GM19025 (cell line): ENCODE measurements at regions not wholly inside any gene's neighbourhood (a gene's known extent, or its start where the extent isn't known, plus 50 kb on each side); places are given as distances from the start of the nearest gene placed in this dataset.
"Not testable (repeated sequence)": the region's sequence is repeated elsewhere in the genome, so short reads cannot be mapped to it uniquely, and the experiment has no call there.

Experiments
- ATAC-seq: cut with Tn5 transposase; IDR thresholded peaks from one replicate; pipeline ENCODE4 v1.9.1; 2021; ENCODE audit warnings: mild to moderate bottlenecking, low read depth, moderate library complexity; ENCODE audit not compliant: unreplicated experiment

DNA sequence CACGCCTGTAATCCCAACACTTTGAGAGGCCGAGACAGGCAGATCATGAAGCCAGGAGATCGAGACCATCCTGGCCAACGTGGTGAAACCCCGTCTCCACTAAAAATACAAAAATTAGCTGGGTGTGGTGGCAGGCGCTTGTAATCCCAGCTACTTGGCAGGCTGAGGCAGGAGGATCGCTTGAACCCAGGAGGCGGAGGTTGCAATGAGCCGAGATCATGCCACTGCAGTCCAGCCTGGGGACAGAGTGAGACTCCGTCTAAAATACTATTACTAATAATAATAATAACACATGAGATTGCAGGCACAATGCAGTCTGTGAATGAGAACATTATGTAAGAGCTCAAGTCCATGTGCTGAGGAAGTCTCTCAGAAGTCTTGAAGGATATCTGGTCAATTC, 1684.4 kb downstream of the SPATA31A7 start:
- not testable (repeated sequence) for ATAC-seq

DNA sequence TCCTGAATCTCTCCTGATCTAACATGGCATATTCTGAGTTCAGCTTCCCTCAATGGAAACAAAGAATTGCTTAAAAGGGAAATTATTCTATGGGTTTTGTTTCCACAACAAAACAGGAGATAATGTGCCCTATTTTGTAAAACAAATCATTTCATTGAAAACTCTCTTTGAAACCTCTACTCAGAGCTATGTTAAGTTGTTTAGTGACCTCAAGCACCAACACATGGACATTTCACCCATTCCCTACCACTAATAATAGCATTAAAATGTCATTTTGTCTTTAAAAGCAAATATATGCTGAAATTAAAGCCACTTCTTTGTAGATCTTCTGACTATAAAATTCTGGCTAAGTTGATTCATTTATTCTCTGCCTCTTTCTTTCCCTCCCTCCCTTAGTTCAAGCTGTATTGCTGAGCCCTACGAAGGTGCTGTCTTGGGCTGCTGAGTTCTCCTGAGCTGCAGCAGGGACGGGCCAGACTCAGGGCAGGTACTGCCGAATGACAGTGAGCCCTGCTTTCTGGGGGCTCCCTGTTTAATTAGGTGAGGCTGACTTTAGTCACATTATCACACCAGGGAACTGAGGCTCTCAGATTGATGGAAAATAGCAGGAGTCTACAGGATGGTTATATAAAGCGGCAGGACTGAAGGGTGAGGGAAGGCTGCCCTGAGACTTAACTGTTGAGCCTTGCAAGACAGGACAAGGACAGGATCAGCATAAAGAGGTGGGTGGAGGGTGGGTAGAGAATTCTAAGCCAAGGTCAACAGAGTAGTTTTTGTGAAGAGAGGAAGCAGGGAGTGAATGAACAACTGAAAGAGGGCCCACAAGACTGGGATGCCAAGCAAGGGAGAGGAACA, 1685.1 kb downstream of the SPATA31A7 start:
- ATAC-seq = not testable (repeated sequence)

DNA sequence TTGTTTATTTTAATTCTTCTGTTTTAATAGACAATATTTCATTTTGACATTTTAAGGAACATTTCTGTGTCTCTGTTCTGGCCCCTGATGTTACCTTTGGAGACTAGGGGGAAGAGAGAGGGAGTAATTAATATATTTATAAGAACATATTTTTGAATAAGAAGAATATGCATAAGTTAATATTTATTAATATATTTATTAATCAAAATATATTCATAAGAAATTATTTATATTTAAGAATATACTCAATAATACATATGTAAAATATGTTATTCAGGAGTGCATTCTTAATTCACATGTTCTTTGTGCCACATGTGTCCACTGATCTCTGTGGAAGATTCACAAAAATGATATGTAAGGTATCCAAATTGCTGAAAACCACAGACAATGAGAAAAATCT, 1687.7 kb downstream of the SPATA31A7 start:
- not testable (repeated sequence) for ATAC-seq

GRCh38 chr9:62877987-62878386, 1688.2 kb downstream of the SPATA31A7 start:
- not testable (repeated sequence) for ATAC-seq

DNA sequence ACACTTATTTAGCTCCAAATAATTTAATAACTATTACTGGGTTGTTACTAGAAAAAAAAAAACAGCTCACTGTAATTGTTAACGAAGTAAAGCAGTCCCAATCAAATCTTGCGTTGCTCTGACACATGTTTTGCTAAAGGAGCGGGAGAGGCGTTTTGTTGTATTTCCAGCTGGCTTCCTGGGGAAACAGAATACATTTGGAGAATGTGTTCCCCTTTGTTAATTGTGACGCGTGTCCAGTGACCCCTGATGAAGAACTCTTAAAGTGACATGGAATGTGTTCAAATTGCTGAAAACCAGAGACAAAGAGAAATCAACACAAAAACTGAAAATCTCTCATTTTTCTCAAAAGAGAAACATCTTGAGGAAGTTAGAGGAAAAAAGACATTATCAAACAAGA, 1690.6 kb downstream of the SPATA31A7 start:
- ATAC-seq = not testable (repeated sequence)

GRCh38 chr9:62880971-62881370, 1691.1 kb downstream of the SPATA31A7 start:
- not testable (repeated sequence) for ATAC-seq

- not testable (repeated sequence) for ATAC-seq
Measured at GRCh38 chr9:62881811-62882210, 1692.0 kb downstream of the SPATA31A7 start.

- ATAC-seq = not testable (repeated sequence)
Measured at GRCh38 chr9:62882717-62883116, 1692.9 kb downstream of the SPATA31A7 start.

DNA sequence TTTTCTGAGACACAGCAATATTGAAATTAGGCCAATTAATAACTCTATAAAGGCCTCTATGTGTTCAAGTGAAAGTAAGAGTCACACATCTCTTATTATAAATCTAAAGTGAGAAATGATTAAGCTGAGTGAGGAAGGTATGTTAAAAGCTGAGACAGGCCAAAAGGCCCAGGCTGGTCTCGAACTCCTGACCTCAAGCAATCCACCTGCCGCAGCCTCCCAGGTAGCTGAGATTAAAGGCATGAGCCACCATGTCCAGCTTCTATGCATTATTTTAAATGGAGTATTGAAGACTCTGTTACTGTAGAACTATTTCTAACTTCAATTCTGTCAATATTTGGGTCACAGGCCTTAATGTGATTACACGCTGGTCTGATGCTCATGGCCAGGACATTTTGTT, 1706.9 kb downstream of the SPATA31A7 start:
- not testable (repeated sequence) for ATAC-seq

DNA sequence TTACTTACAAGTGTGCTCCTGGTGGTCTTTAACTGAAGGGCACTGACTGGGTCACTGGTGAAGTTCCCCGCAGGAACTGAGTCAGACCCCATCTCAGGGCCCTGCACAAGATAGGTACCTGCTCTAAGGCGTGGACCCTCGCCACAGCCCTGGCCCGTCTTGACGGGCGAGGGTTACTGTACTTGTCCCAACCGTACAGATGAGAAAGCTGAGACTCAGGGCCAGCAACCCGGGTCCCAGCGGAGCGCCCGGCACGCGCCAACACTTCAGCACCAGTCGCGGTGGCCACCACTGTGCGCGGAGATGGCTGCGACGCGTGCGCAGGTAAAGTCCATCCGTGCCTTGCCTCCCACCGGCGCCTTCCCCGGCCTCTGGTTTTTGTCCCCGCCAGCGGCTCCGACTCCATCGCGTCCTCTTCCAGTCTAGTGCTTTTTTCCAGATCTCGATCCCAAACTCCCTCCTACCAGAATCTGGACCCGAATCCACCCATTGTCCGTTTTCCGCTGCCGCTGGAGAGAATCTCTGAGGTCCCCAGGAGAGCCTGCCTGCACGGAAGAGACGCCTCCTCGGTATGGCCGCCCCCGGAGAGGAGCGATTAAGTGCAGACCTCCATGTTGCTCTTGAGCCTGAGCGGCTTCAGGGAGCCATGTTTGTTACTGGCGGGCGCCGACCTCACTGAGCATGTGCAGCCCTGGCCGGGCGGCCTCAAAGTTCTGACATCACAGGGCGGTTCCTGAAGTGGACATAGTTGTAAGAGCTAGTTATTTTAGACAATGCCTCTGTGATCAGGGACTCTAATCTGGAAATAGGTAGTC, 1707.8 kb downstream of the SPATA31A7 start:
- ATAC-seq = not testable (repeated sequence)

DNA sequence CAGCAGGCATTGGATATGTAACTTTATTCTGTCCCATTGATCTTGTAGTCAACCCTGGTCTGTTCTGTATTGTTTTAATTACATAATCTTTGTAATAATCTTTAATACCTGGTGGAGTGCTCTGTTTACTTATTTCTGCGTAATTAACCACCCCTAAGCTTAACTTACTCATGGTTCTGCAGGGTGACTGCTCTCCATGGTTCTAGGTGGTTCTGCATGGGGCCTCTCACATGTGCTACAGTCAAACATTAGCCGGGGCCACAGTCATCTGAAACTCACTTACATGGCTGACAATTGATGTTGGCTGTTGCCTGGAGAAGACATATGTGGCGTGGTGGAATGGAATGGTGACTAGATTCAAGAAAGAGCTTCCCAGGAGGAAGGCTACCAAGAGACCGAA, 1709.8 kb downstream of the SPATA31A7 start:
- ATAC-seq = not testable (repeated sequence)

- ATAC-seq = not testable (repeated sequence)
Measured at GRCh38 chr9:62904061-62904460, 1714.2 kb downstream of the SPATA31A7 start.

- ATAC-seq = not testable (repeated sequence)
Measured at GRCh38 chr9:62905722-62906121, 1715.9 kb downstream of the SPATA31A7 start.

DNA sequence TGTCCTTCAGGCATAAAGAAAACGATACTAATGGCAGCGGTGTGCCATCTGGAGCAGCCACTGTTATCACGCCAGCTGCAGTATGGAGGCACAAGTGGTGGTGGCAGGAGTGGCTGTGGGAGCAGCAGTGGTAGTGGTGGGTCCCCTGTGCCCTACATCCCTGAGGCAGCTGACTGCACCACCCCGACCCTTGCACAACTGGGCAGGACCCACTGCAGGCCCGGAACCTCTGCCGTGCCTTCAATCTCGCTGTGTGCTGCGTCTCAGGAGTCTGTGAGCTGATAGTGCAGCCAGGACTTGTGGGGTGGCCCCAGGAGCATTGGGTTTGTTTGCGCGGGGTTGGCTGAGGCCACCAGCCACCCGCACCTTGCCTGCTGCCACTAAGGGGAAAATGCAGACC, 1718.0 kb downstream of the SPATA31A7 start:
- not testable (repeated sequence) for ATAC-seq

- not testable (repeated sequence) for ATAC-seq
Measured at GRCh38 chr9:62908271-62908670, 1718.4 kb downstream of the SPATA31A7 start.

DNA sequence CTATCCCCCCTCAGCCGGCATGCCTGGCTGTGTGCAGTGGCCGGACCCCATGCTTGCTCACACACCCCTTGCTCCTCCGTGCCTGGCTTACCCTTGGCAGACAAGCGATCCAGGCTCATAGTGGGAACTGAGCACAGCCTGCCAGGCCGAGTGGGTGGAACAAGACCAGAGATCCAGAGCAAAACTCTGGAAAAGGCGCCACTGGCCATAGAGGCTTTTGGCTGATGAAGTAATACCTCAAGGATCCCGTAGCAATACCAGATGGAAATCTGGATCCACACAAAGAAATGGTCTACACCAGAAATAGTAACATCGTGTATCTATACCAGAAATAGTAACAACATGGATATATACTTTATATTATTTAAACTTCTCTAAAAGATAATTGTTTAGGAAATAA, 1719.6 kb downstream of the SPATA31A7 start:
- not testable (repeated sequence) for ATAC-seq

- ATAC-seq = not testable (repeated sequence)
Measured at GRCh38 chr9:62912278-62912677, 1722.4 kb downstream of the SPATA31A7 start.

DNA sequence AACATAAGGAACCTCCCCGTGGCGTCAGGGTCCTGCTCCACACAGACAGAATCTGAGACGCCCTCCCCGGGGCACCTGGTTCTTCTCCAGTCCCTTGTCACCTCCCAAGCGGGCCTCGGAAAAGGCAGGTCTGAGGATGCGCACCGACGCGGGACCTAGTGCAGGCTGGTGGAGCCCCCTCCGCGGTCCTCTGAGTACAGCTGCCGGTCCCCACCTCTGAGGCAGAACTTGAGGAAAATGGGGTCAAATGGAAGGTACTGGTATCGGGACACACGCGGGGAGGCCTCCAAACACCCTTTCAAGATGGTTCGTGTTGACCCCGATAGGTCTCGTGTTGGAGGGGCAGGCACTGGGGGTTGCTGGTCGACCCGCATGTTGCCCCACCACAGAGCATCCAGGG, 1725.3 kb downstream of the SPATA31A7 start:
- ATAC-seq = not testable (repeated sequence)

- ATAC-seq = peak; percentile 100
Measured at GRCh38 chr9:62915661-62916060, 1725.8 kb downstream of the SPATA31A7 start.

- not testable (repeated sequence) for ATAC-seq
Measured at GRCh38 chr9:62918648-62919385, 1729.0 kb downstream of the SPATA31A7 start.
